H9 (cell line): ENCODE measurements at regions not wholly inside any gene's neighbourhood (a gene's known extent, or its start where the extent isn't known, plus 50 kb on each side); places are given as distances from the start of the nearest gene placed in this dataset.

Experiments
- DNase-seq: peaks from one replicate; pipeline ENCODE4 v3.0.0-alpha.2; 2017
- H2AFZ ChIP-seq: one replicate; pipeline ENCODE4 v1.6.1; 2013; ENCODE audit warnings: mild to moderate bottlenecking, low read length, control low read depth, moderate library complexity
- H2AK5ac ChIP-seq: 2 replicates; pipeline ENCODE4 v1.6.1; 2013; ENCODE audit warnings: low read length, control low read depth, mixed read lengths; ENCODE audit not compliant: insufficient read length
- H2BK120ac ChIP-seq: one replicate; pipeline ENCODE4 v1.6.1; 2013; ENCODE audit warnings: low read depth, mild to moderate bottlenecking, low read length, control low read depth, inconsistent platforms; ENCODE audit not compliant: poor library complexity, severe bottlenecking
- H2BK12ac ChIP-seq: 2 replicates; pipeline ENCODE4 v1.6.1; 2013; ENCODE audit warnings: low read length, control low read depth, mixed read lengths, low read depth; ENCODE audit not compliant: insufficient read length
- H2BK15ac ChIP-seq: 2 replicates; pipeline ENCODE4 v1.6.1; 2013; ENCODE audit warnings: low read depth, low read length, control low read depth
- H2BK20ac ChIP-seq: one replicate; pipeline ENCODE4 v1.6.1; 2013; ENCODE audit warnings: low read depth, mild to moderate bottlenecking, low read length, control low read depth, inconsistent platforms; ENCODE audit not compliant: poor library complexity, severe bottlenecking
- H2BK5ac ChIP-seq: 2 replicates; pipeline ENCODE4 v1.6.1; 2013; ENCODE audit warnings: low read length, control low read depth, mixed read lengths; ENCODE audit not compliant: insufficient read length
- H3K14ac ChIP-seq: 2 replicates; pipeline ENCODE4 v1.6.1; 2013; ENCODE audit warnings: low read length, control low read depth; ENCODE audit not compliant: insufficient read depth
- H3K18ac ChIP-seq: 2 replicates; pipeline ENCODE4 v1.6.1; 2013; ENCODE audit warnings: low read depth, mild to moderate bottlenecking, mixed read lengths, low read length, control low read depth; ENCODE audit not compliant: insufficient read length
- H3K23ac ChIP-seq: 2 replicates; pipeline ENCODE4 v1.6.1; 2013; ENCODE audit warnings: low read length, control low read depth, mixed read lengths, low read depth; ENCODE audit not compliant: insufficient read length
- H3K23me2 ChIP-seq: 2 replicates; pipeline ENCODE4 v1.6.1; 2013; ENCODE audit warnings: low read depth, mild to moderate bottlenecking, mixed read lengths, low read length, control low read depth; ENCODE audit not compliant: insufficient read length, poor library complexity, severe bottlenecking
- H3K27ac ChIP-seq: 2 replicates; pipeline ENCODE4 v1.5.1; 2013; ENCODE audit warnings: low read length, control low read depth, mixed read lengths, low read depth; ENCODE audit not compliant: insufficient read length
- H3K27me3 ChIP-seq: 2 replicates; pipeline ENCODE4 v1.6.1; 2013; ENCODE audit warnings: low read length, control low read depth, inconsistent platforms; ENCODE audit not compliant: insufficient read depth
- H3K4ac ChIP-seq: 2 replicates; pipeline ENCODE4 v1.6.1; 2013; ENCODE audit warnings: low read depth, mild to moderate bottlenecking, control low read depth, inconsistent platforms, low read length, moderate library complexity
- H3K4me1 ChIP-seq: 2 replicates; pipeline ENCODE4 v1.6.1; 2013; ENCODE audit warnings: low read length, control low read depth, inconsistent platforms; ENCODE audit not compliant: insufficient read depth
- H3K4me2 ChIP-seq: 2 replicates; pipeline ENCODE4 v1.6.1; 2013; ENCODE audit warnings: low read length, control low read depth, mixed read lengths; ENCODE audit not compliant: insufficient read length, insufficient read depth
- H3K56ac ChIP-seq: 2 replicates; pipeline ENCODE4 v1.6.1; 2013; ENCODE audit warnings: low read depth, mild to moderate bottlenecking, mixed read lengths, low read length, control low read depth; ENCODE audit not compliant: insufficient read length
- H3K79me1 ChIP-seq: 2 replicates; pipeline ENCODE4 v1.6.1; 2013; ENCODE audit warnings: low read depth, mild to moderate bottlenecking, moderate library complexity, low read length, control low read depth, inconsistent platforms; ENCODE audit not compliant: insufficient read depth, poor library complexity, severe bottlenecking
- H3K79me2 ChIP-seq: 2 replicates; pipeline ENCODE4 v1.6.1; 2013; ENCODE audit warnings: low read length, control low read depth, inconsistent platforms; ENCODE audit not compliant: insufficient read depth
- H3K9ac ChIP-seq: 2 replicates; pipeline ENCODE4 v1.6.1; 2013; ENCODE audit warnings: low read length, control low read depth, mixed read lengths; ENCODE audit not compliant: insufficient read length; ENCODE audit errors: extremely low read depth
- H3K9me3 ChIP-seq: one replicate; pipeline ENCODE4 v1.6.1; 2013; ENCODE audit warnings: low read depth, low read length, inconsistent platforms; ENCODE audit not compliant: control insufficient read depth
- H3T11ph ChIP-seq: one replicate; pipeline ENCODE4 v1.6.1; 2013; ENCODE audit warnings: mild to moderate bottlenecking, low read length, control low read depth, inconsistent platforms
- H4K20me1 ChIP-seq: one replicate; pipeline ENCODE4 v1.6.1; 2013; ENCODE audit not compliant: control insufficient read depth, insufficient read length, insufficient read depth
- H4K5ac ChIP-seq: 2 replicates; pipeline ENCODE4 v1.6.1; 2013; ENCODE audit warnings: low read depth, mild to moderate bottlenecking, mixed read lengths, low read length, control low read depth; ENCODE audit not compliant: insufficient read length
- H4K8ac ChIP-seq: replicated peaks from 2 replicates; pipeline ENCODE4 v1.6.1; 2013; ENCODE audit warnings: low read length, control low read depth, mixed read lengths, low read depth; ENCODE audit not compliant: insufficient read length
- H4K91ac ChIP-seq: 2 replicates; pipeline ENCODE4 v1.6.1; 2013; ENCODE audit warnings: low read depth, mild to moderate bottlenecking, moderate library complexity, mixed read lengths, low read length, control low read depth; ENCODE audit not compliant: insufficient read length
- H3K27ac Mint-ChIP-seq, 3 experiments: 2 replicates in 2 of 3; 3 replicates in 1 of 3; pipeline ENCODE4 v1.8.0; 2020 to 2021; ENCODE audit warnings: mixed read lengths in 3 of 3, mild to moderate bottlenecking in 1 of 3, moderate library complexity in 1 of 3
- H3K27me3 Mint-ChIP-seq: 2 replicates; pipeline ENCODE4 v1.8.0; 2021; ENCODE audit warnings: low read depth, mild to moderate bottlenecking, moderate library complexity, mixed read lengths
- H3K36me3 Mint-ChIP-seq, 3 experiments: 2 replicates in 2 of 3; 3 replicates in 1 of 3; pipeline ENCODE4 v1.8.0; 2020 to 2021; ENCODE audit warnings: low read depth in 3 of 3, mixed read lengths in 3 of 3; ENCODE audit not compliant: insufficient read depth in 1 of 3
- H3K4me1 Mint-ChIP-seq, 2 experiments: 2 replicates each; pipeline ENCODE4 v1.8.0; 2020; ENCODE audit warnings: mixed read lengths in 2 of 2
- H3K4me3 Mint-ChIP-seq, 2 experiments: 2 replicates in 1 of 2; 3 replicates in 1 of 2; pipeline ENCODE4 v1.8.0; 2020 to 2021; ENCODE audit warnings: mild to moderate bottlenecking in 2 of 2, mixed read lengths in 2 of 2, moderate library complexity in 1 of 2
- H3K9me3 Mint-ChIP-seq, 2 experiments: 2 replicates in 1 of 2; 3 replicates in 1 of 2; pipeline ENCODE4 v1.8.0; 2020; ENCODE audit warnings: mild to moderate bottlenecking in 2 of 2, mixed read lengths in 2 of 2, moderate library complexity in 1 of 2
- WGBS: extraction: QIAGEN DNeasy Blood & Tissue Kit; methylation state at CpG from one replicate; pipeline ENCODE4 v1.1.7; 2013; ENCODE audit warnings: missing lambda C conversion rate, low lambda C conversion rate, mixed read lengths; ENCODE audit not compliant: insufficient read length; ENCODE audit errors: extremely low coverage; 5-methylcytosine and 5-hydroxymethylcytosine counted together
- TF ChIP-seq, protein P1 (sequence below): fragments of 200-600 bp; sonication (generic); conservative IDR thresholded peaks from 3 replicates; pipeline ENCODE4 v1.8.0; 2021; ENCODE audit warnings: antibody characterized with exemption, mild to moderate bottlenecking

DNA sequence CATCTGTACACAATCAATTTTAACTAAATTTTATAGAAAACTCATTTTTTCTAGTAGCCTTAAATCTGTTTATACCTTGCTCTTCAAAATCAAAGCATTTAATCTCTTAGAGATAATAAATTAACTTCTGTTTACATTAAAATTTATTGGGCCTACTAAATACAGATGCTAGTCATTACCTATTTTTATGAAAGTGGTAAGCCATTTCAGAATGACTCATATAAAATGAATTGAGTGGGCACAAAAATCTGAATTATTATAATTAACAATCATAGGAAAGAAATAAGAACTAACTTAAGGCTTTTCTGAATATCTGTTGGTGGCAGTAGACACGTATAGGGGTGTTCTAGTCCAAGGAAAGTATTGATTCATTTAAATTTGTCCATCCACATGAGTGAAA lies 157.9 kb downstream of the KCNJ2 start:
- no peak overlapping the region for H3K9ac ChIP-seq
- Mint-ChIP-seq H3K27me3 (no peaks in the 10 kb centered on the region), H3K4me1 (no peaks in the 10 kb centered on the region; a peak in 1 of 4 replicates), H3K9me3 (peaks cover 0 to 1% of the 10 kb centered on the region in 2 experiments; a peak in 1 of 5 replicates), H3K27ac (no peak overlapping the region), H3K36me3 (no peaks in the 10 kb centered on the region), H3K4me3 (no peak overlapping the region)
- no peak overlapping the region for H4K91ac ChIP-seq
- H3K79me1 ChIP-seq = no peaks in the 10 kb centered on the region
- H3K56ac ChIP-seq = no peak overlapping the region
- no peak overlapping the region for H3K14ac ChIP-seq
- H2AK5ac ChIP-seq = no peak overlapping the region
- TF ChIP-seq, protein P1, sequence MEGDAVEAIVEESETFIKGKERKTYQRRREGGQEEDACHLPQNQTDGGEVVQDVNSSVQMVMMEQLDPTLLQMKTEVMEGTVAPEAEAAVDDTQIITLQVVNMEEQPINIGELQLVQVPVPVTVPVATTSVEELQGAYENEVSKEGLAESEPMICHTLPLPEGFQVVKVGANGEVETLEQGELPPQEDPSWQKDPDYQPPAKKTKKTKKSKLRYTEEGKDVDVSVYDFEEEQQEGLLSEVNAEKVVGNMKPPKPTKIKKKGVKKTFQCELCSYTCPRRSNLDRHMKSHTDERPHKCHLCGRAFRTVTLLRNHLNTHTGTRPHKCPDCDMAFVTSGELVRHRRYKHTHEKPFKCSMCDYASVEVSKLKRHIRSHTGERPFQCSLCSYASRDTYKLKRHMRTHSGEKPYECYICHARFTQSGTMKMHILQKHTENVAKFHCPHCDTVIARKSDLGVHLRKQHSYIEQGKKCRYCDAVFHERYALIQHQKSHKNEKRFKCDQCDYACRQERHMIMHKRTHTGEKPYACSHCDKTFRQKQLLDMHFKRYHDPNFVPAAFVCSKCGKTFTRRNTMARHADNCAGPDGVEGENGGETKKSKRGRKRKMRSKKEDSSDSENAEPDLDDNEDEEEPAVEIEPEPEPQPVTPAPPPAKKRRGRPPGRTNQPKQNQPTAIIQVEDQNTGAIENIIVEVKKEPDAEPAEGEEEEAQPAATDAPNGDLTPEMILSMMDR = no peak
- H3T11ph ChIP-seq = no peak overlapping the region
- no peaks in the 10 kb centered on the region for H3K23me2 ChIP-seq
- H3K23ac ChIP-seq = no peak overlapping the region
- no peak overlapping the region for H2AFZ ChIP-seq
- H2BK12ac ChIP-seq = no peak overlapping the region
- no peak overlapping the region for H2BK20ac ChIP-seq
- no CpG with 5 or more reads among the region's 1 CpG for WGBS
- no peaks in the 10 kb centered on the region for H3K27me3 ChIP-seq
- H2BK120ac ChIP-seq = no peak overlapping the region
- no peaks in the 10 kb centered on the region for H4K20me1 ChIP-seq
- no peaks in the 10 kb centered on the region; the same call in 1 of the 2 replicates for H3K4me1 ChIP-seq
- H3K9me3 ChIP-seq = no peaks in the 10 kb centered on the region
- no peak overlapping the region for H2BK5ac ChIP-seq
- no peak overlapping the region for H4K8ac ChIP-seq
- no peak for DNase-seq
- H2BK15ac ChIP-seq = no peak overlapping the region
- no peak overlapping the region for H3K4ac ChIP-seq
- H3K18ac ChIP-seq = no peak overlapping the region
- H3K4me2 ChIP-seq = no peak overlapping the region
- H3K27ac ChIP-seq = no peak overlapping the region
- no peaks in the 10 kb centered on the region for H3K79me2 ChIP-seq
- H4K5ac ChIP-seq = no peak overlapping the region
